GM20000 (cell line): ENCODE measurements at regions not wholly inside any gene's neighbourhood (a gene's known extent, or its start where the extent isn't known, plus 50 kb on each side); places are given as distances from the start of the nearest gene placed in this dataset.
A peak's percentile ranks its signal among the peaks of the same experiment; 100 is the strongest.

Experiments
- DNase-seq: peaks from one replicate; pipeline ENCODE4 v3.0.0; 2012; ENCODE audit warnings: low spot score
- CTCF ChIP-seq: IDR thresholded peaks from 2 replicates; pipeline ENCODE4 v1.5.1; 2012; ENCODE audit warnings: mild to moderate bottlenecking, control low read depth; ENCODE audit errors: extremely low read depth, missing control alignments

- no peak for DNase-seq
- TF ChIP-seq CTCF, result no peak
Observed at GRCh38 chr9:87803623-87804345, 77.9 kb downstream of the CTSL start.

- DNase-seq, result no peak
- no peak for TF ChIP-seq CTCF
Observed at GRCh38 chr9:87805259-87805658, 77.4 kb upstream of the SPATA31E1 start.

- TF ChIP-seq CTCF, result no peak
- no peak for DNase-seq
Observed at GRCh38 chr9:87810008-87810407, 72.7 kb upstream of the SPATA31E1 start.

GRCh38 chr9:87810679-87811178, 71.9 kb upstream of the SPATA31E1 start:
- TF ChIP-seq CTCF, result no peak
- no peak for DNase-seq

GRCh38 chr9:87812375-87813118, 70.1 kb upstream of the SPATA31E1 start:
- TF ChIP-seq CTCF, result peak; percentile 70
- DNase-seq, result peak; percentile 45

- TF ChIP-seq CTCF, result no peak
- DNase-seq, result no peak
Observed at GRCh38 chr9:87813119-87813463, 69.6 kb upstream of the SPATA31E1 start.

- no peak for TF ChIP-seq CTCF
- no peak for DNase-seq
Observed at GRCh38 chr9:87816036-87816435, 66.6 kb upstream of the SPATA31E1 start.
